OCI-LY3 (cell line): ENCODE measurements at regions not wholly inside any gene's neighbourhood (a gene's known extent, or its start where the extent isn't known, plus 50 kb on each side); places are given as distances from the start of the nearest gene placed in this dataset.

ENCODE experiments used
- H2AFZ ChIP-seq: fragments of 200-600, 300-600 bp; shearing (Covaris generic); 2 replicates; pipeline ENCODE4 v1.6.0; 2014; ENCODE audit warnings: antibody characterized with exemption, low read depth, low read length
- H3K27ac ChIP-seq: fragments of 200-600, 300-600 bp; sonication (generic); 2 replicates; pipeline ENCODE4 v1.5.1; 2014; ENCODE audit warnings: mild to moderate bottlenecking, low read length, moderate library complexity, mixed read lengths
- H3K27me3 ChIP-seq: fragments of 200-600, 300-600 bp; sonication (generic); 2 replicates; pipeline ENCODE4 v1.6.1; 2014; ENCODE audit warnings: low read depth, low read length, mixed read lengths
- H3K36me3 ChIP-seq: fragments of 200-600, 300-600 bp; sonication (generic); replicated peaks from 2 replicates; pipeline ENCODE3; 2014; ENCODE audit warnings: low read depth, low read length, mixed read lengths
- H3K4me1 ChIP-seq: fragments of 300-600, 200-600 bp; sonication (generic); 2 replicates; pipeline ENCODE4 v1.6.1; 2014; ENCODE audit warnings: low read length, mixed read lengths
- H3K4me2 ChIP-seq: fragments of 200-600, 300-600 bp; sonication (generic); 2 replicates; pipeline ENCODE4 v1.6.1; 2014; ENCODE audit warnings: low read length, mixed read lengths
- H3K4me3 ChIP-seq: fragments of 300-600, 200-600 bp; sonication (generic); 2 replicates; pipeline ENCODE4 v1.5.1; 2014; ENCODE audit warnings: antibody characterized with exemption, mild to moderate bottlenecking, low read length, moderate library complexity
- H3K79me2 ChIP-seq: fragments of 300-600, 200-600 bp; shearing (Covaris generic); 2 replicates; pipeline ENCODE4 v1.6.1; 2014; ENCODE audit warnings: mild to moderate bottlenecking, low read length, mixed read lengths
- H3K9ac ChIP-seq: fragments of 300-600, 200-600 bp; shearing (Covaris generic); 2 replicates; pipeline ENCODE4 v1.6.0; 2014; ENCODE audit warnings: mild to moderate bottlenecking, low read length, moderate library complexity
- H3K9me3 ChIP-seq: fragments of 200-600, 300-600 bp; shearing (Covaris generic); 2 replicates; pipeline ENCODE4 v1.6.1; 2014; ENCODE audit warnings: low read length, mixed read lengths; ENCODE audit not compliant: insufficient read depth
- H4K20me1 ChIP-seq: fragments of 200-600, 300-600 bp; sonication (generic); 2 replicates; pipeline ENCODE4 v1.6.1; 2016; ENCODE audit warnings: low read length, mixed read lengths; ENCODE audit not compliant: insufficient read depth
- EZH2phosphoT487 ChIP-seq: fragments of 200-600 bp; shearing (Covaris generic); IDR thresholded peaks from 2 replicates; pipeline ENCODE4 v1.6.1; 2018; ENCODE audit warnings: antibody characterized with exemption, mixed run types, low read depth
- TF ChIP-seq, protein P1 (sequence below): fragments of 200-600, 300-600 bp; sonication (generic); IDR thresholded peaks from 2 replicates; pipeline ENCODE4 v1.5.1; 2014; ENCODE audit warnings: antibody characterized with exemption, low read length, low read depth

DNA sequence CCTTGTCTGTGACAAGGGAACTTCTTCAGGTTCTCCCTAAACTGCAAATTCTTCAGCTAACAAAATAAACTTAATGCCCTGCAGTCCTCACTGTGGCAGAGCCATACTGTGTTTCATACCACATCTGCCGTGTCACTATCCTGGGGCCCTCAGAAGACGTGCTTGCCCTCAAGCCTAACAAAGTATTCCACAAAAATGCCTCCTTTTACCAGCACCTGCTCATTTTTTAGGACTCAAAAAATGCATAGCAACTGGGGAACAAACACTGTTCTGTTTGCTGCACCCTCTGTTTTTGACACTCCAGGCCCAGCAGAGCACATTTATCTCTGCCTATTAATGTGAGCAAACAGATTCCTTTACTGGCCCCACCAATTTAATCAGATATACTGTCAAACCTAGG, 270.7 kb upstream of the SSTR1 start:
- no peak overlapping the region for H3K4me3 ChIP-seq
- no peak overlapping the region for H3K4me2 ChIP-seq
- no peak overlapping the region for H2AFZ ChIP-seq
- no peaks in the 10 kb centered on the region for H4K20me1 ChIP-seq
- no peaks in the 10 kb centered on the region for H3K4me1 ChIP-seq
- H3K27me3 ChIP-seq = no peaks in the 10 kb centered on the region
- H3K9me3 ChIP-seq = no peaks in the 10 kb centered on the region
- no peak for TF ChIP-seq EZH2phosphoT487
- TF ChIP-seq, protein P1, sequence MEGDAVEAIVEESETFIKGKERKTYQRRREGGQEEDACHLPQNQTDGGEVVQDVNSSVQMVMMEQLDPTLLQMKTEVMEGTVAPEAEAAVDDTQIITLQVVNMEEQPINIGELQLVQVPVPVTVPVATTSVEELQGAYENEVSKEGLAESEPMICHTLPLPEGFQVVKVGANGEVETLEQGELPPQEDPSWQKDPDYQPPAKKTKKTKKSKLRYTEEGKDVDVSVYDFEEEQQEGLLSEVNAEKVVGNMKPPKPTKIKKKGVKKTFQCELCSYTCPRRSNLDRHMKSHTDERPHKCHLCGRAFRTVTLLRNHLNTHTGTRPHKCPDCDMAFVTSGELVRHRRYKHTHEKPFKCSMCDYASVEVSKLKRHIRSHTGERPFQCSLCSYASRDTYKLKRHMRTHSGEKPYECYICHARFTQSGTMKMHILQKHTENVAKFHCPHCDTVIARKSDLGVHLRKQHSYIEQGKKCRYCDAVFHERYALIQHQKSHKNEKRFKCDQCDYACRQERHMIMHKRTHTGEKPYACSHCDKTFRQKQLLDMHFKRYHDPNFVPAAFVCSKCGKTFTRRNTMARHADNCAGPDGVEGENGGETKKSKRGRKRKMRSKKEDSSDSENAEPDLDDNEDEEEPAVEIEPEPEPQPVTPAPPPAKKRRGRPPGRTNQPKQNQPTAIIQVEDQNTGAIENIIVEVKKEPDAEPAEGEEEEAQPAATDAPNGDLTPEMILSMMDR = no peak
- H3K27ac ChIP-seq = no peak overlapping the region
- H3K36me3 ChIP-seq = no peaks in the 10 kb centered on the region
- H3K9ac ChIP-seq = no peak overlapping the region
- H3K79me2 ChIP-seq = no peaks in the 10 kb centered on the region

DNA sequence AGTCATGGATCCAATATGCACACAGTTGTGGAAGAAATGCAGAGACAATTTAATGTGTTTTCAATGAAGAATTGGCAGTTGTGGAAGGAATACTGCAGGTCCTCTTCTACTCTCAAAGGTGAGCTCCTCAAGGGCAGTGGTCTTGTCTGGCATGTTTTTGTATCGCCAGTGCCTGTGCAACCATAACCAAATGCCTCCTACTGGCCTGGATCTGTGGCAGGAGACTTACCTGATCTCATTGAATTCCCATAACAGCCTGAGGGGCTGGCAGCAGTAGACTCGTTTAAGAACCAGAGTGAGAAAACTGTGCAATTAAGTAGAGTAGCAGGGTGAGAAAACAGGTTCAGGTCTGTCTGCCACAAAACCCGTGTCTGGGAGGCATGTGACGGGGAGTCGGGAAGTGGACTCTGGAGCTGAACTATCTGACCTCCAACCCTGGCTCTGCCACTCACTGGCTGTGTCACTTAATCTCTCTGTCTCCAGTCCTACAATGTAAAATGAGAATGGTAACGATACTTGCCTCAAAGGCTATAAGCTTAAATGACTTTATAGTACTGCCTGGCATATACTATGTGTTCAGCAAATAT, 268.2 kb upstream of the SSTR1 start:
- no peak overlapping the region for H3K27ac ChIP-seq
- no peaks in the 10 kb centered on the region for H4K20me1 ChIP-seq
- no peak overlapping the region for H3K9ac ChIP-seq
- H3K79me2 ChIP-seq = no peaks in the 10 kb centered on the region
- no peaks in the 10 kb centered on the region for H3K4me1 ChIP-seq
- no peaks in the 10 kb centered on the region for H3K36me3 ChIP-seq
- H3K27me3 ChIP-seq = no peaks in the 10 kb centered on the region
- H3K4me3 ChIP-seq = no peak overlapping the region
- H2AFZ ChIP-seq = no peak overlapping the region
- H3K9me3 ChIP-seq = 0 out of 2 replicates have a peak, but pooled peaks cover 2% of the 10 kb centered on the region
- no peak overlapping the region for H3K4me2 ChIP-seq
- TF ChIP-seq, protein P1 = no peak
- no peak for TF ChIP-seq EZH2phosphoT487

DNA sequence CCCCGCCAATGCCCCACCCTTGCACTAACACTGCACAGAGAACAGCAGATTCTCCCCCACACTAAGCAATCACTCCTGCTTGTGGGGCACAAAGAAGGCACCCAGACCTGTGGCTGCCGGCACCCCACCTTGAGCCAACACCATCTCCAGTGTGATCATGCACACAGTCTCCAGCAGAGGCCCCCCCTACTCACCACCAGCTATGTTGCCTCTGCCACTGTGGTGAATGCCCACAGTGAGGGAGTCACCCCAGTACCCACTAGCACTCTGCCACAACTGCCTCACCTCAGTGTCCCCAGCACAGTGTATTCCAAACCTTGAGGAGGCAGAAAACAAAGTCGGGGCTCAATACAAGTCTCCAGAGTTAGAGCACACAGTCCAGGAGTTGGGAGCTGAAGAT, 261.7 kb upstream of the SSTR1 start:
- no peaks in the 10 kb centered on the region for H3K79me2 ChIP-seq
- H3K4me3 ChIP-seq = no peak overlapping the region
- no peaks in the 10 kb centered on the region for H3K36me3 ChIP-seq
- H3K9ac ChIP-seq = no peak overlapping the region
- H3K4me2 ChIP-seq = no peak overlapping the region
- H3K27ac ChIP-seq = no peak overlapping the region
- TF ChIP-seq, protein P1 = no peak
- TF ChIP-seq EZH2phosphoT487 = no peak
- 0 out of 2 replicates have a peak, but pooled peaks cover 5% of the 10 kb centered on the region for H3K9me3 ChIP-seq
- H3K4me1 ChIP-seq = no peaks in the 10 kb centered on the region
- no peak overlapping the region for H2AFZ ChIP-seq
- H4K20me1 ChIP-seq = no peaks in the 10 kb centered on the region
- H3K27me3 ChIP-seq = no peaks in the 10 kb centered on the region

DNA sequence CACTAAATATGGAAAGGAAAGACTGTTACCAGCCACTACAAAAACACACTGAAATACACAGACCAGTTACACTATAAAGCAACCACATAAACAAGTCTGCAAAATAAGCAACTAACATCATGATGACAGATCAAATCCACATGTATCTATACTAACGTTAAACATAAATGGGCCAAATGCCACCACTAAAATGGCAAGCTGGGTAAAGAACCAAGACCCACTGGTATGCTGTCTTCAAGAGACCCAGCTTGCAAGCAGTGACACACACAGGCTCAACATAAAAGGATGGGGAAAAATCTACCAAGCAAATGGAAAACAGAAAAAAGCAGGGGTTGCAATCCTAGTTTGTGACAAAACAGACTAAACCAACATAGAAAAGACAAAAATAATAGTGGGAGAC, 260.9 kb upstream of the SSTR1 start:
- H3K79me2 ChIP-seq = no peaks in the 10 kb centered on the region
- no peak overlapping the region for H3K4me3 ChIP-seq
- H4K20me1 ChIP-seq = no peaks in the 10 kb centered on the region
- H3K4me2 ChIP-seq = no peak overlapping the region
- 0 out of 2 replicates have a peak, but pooled peaks cover 5% of the 10 kb centered on the region for H3K9me3 ChIP-seq
- H3K36me3 ChIP-seq = no peaks in the 10 kb centered on the region
- TF ChIP-seq, protein P1 = no peak
- H3K27me3 ChIP-seq = no peaks in the 10 kb centered on the region
- no peak overlapping the region for H2AFZ ChIP-seq
- no peaks in the 10 kb centered on the region for H3K4me1 ChIP-seq
- no peak overlapping the region for H3K9ac ChIP-seq
- H3K27ac ChIP-seq = no peak overlapping the region
